ENCODE measurements at regions not wholly inside any gene's neighbourhood (a gene's known extent, or its start where the extent isn't known, plus 50 kb on each side); places are given as distances from the start of the nearest gene placed in this dataset.
A peak's percentile ranks its signal among the peaks of the same experiment; 100 is the strongest.
"Not testable (repeated sequence)": the region's sequence is repeated elsewhere in the genome, so short reads cannot be mapped to it uniquely, and the experiment has no call there.

DNA sequence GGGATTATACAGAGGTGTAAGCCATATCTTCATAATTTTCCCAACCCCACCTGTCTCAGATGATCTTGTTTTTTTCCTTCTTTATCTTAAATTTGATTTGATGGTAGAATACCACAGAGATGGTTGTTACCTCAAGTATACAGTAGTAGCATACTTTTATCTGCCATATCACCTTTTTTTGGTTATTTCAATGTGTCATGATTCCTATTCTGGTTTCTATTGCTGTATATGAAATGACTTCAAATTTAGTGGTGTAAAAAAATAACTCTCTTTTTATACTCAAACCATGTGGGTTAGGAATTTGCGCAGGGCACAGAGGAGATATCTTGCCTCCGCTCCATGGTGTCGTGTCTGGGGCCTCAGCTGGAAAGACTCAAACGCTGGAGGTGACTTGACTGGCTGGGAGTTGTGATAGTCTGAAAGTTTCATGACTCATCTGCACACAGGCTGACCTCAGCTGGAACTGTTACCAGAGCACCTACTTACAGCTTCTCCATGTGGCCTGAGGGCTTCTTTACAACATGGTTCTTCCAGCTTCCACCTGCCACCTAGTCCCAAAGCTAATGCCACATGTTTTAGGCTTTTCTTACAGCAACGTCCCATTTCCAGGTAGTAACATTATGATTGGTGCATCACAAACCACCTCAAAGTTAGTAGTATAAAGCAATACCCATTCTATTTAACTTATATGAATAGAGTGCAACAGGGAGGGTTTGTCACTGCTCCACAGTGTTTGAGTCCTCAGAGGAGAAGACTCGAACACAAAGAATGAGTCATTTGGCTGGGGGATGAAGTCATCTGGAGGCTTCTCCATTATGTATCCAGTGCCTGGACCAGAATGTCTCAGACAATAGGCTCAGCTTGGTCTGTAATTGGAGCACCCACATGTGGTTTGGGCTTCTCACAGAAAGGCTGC is 82.3 kb upstream of the XPO1 start:
- peak; percentile 68 for DNase-seq

DNA sequence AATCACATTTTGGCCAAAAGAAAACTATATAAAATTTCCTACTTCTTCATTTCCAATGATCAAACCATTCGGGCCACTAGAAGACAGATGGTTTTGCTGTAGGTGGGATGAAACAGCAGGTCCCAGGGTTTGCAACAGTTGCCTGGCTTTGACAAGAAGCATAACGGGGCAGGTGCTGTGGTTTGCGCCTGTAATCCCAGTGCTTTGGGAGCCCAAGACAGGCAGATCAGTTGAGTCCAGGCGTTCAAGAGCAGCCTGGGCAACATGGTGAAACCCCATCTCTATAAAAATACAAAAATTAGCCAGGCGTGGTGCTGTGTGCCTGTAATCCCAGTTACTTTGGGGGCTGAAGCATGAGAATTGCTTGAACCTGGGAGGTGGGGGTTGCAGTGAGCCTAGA is 81.4 kb upstream of the XPO1 start:
- DNase-seq: no peak

DNA sequence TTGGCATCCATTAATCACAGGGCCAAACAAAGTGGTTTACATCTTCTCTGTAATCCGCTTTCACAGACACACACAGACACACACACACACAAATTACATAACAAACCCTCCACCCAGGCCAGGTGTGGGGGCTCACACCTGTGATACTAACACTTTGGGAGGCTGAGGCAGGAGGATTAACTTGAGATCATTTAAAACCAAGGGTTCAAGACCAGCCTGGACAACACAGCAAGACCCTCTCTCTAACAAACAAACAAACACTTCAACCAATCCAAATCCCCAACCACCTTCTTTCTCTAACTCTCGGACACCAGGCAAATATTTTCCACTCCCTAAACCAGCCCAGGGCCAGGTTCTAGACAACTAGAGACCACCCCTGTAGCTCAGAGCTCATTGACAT is 79.5 kb upstream of the XPO1 start:
- DNase-seq: no peak

DNA sequence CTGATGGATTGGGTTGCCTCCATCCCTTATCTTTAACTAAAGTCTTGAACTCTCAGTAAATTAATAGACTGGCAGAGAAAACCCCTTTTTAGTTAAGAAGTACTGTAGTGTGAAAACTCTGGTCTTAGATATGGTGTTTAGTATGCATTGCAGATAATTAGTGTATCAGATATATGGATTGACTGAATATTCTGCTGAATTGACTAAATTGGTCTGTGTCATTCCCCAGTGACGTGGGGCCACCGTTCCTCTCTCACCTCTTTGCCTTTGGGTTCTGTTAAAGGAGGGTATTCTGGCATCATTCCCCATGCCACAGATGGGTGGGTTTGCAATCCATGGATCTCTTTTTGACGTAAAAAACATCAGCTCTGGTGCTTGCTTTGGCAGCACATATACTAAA is 67.1 kb upstream of the XPO1 start:
- DNase-seq: no peak

DNA sequence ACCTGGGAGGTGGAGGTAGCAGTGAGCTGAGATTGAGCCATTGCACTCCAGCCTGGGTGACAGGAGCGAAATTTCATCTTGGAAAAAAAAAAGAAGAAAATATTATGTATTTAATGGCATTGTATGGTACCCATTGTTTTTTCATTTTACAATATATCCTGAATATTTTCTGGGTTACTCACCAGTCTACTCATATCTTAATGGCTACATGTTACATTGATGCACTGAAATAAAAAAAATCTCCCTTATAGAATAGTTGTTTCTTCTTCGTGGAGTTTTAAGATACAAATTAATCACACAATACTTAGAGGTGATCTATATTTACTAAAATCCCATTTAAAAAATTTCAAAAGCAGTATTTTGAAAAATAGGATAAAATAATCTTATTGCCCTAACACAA is 66.3 kb upstream of the XPO1 start:
- no peak for DNase-seq

DNA sequence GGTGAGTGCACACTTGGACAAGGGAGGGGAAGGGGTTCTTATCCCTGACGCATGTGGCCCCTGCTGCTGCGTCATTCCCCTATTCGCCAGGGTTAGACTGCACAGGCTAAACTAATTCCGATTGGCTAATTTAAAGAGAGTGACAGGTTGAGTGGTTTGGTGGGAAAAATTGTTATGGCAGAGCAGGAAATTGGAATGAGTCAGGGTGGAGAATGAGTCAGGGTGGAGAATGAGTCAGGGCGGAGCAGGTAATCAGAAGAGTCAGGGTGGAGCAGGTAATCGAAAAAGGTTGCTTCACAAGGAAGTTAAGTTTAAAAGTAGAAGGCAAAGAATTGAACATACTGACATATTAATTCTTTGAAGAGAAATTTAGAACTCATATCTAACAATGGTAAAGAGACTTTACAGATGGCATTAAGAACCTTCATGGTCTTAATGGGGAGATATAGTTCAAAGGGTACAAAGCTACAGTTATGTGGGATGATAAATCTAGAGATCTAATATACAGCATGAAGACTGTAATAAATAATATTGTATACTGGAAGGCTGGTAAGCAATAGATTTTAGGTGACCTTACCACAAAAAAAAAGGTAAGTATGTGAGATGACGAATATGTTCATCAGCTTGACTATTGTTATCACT is 60.5 kb upstream of the XPO1 start:
- DNase-seq: peak; percentile 35

DNA sequence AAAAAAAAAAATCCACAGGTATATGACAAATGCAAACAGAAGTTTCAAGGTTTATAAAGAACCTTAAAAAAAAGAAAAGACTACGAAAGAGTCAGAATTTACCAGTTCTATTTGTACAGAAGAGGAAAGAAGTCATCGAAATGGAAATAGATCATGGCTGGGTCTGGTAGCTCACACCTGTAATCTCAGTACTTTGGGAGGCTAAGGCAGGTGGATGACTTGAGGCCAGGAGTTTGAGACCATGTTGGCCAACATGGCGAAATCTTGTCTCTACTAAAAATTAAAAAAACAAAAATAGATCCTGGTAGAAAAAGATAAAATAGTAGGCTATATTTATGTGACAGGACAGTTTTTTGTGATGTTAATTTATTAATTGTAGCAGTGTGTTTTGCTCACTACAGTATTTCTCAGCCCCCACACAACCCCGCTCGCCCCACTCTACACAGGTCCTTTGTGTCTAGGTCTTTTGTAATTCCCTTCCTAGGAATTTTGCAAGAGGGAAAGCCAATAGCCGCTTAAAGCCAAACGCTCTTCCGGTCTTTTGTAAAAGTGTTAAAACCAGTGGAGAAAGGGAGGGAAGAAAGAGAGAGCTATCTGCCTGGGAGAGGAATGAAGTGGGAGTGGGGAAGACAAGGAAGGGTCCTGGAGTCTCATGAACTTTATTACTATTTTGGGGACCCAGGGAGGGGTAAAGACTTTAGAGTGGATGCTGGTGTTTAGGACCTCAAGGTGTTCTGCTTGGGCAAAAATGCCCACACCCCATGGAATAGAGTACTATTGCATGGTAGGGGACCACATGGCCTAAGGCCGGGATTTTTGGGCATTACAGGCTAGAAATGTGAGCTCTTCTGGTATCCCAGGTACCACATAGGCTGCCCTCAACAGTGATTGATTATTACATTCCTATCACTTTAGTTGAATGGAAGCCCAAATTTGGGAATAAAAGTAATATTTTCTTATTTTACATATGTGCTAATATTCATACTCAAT is 59.4 kb upstream of the XPO1 start:
- no peak for DNase-seq

DNA sequence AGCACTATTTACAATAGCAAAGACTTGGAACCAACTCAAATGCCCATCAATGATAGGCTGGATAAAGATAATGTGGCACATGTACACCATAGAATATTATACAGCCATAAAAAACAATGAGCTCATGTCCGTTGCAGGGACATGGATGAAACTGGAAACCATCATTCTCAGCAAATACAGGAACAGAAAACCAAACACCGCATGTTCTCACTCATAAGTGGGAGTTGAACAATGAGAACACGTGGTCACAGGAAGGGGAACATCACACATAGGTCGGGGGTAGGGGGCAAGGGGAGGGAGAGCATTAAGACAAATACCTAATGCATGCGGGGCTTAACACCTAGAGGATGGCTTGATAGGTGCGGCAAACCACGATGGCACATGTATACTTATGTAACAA is 56.0 kb upstream of the XPO1 start:
- not testable (repeated sequence) for DNase-seq

DNA sequence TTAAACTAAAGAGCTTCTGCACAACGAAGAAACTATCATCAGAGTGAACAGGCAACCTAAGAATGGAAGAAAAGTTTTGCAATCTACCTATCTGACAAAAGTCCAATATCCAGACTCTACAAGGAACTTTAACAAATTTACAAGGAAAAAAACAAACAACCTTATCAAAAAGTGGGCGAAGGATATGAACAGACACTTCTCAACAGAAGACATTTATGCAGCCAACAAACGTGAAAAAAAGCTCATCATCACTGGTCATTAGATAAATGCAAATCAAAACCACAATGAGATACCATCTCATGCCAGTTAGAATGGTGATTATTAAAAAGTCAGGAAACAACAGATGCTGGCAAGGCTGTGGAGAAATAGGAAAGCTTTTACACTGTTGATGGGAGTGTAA is 55.5 kb upstream of the XPO1 start:
- not testable (repeated sequence) for DNase-seq

DNA sequence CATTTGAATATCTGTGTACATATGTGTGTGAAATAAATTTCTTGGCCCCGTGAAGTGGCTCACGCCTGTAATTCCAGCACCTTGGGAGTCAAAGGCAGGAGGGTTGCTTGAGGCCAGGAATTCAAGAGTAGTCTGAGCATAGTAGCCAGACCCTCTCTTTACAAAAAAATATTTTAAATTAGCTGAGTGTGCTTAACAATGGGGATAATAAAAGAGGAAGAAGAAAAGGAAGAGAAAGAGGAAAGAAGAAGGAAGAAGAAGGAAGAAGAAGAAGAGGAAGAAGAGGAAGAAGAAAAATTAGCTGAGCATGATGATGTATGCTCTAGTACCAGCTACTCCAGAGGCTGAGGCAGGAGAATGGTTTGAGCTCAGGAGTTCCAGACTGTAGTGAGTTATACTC is 52.1 kb upstream of the XPO1 start:
- DNase-seq: no peak

DNA sequence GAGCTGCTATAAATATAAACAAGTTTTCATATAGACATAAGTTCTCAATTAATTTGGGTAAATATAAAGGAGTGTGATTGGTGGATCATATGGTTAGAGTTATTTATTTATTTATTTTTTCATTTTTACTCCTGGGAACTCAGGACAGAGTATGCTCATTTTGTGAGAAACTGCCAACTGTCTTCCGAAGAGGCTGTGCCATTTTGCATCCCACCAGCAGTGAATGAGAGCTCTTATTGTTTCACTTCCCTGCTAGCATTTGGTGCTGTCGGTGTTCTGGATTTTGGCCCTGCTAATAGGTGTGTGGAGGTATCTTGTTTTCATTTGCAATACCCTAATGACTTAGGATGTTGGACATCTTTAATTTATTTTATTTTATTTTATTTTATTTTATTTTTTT is 50.4 kb upstream of the XPO1 start:
- no peak for DNase-seq

Data from kidney glomerular epithelial cell (primary cell).